C4-2B (cell line): ENCODE measurements at regions not wholly inside any gene's neighbourhood (a gene's known extent, or its start where the extent isn't known, plus 50 kb on each side); places are given as distances from the start of the nearest gene placed in this dataset.

Source experiments
- ZFX ChIP-seq: fragments of 450-650 bp; IDR thresholded peaks from 2 replicates; pipeline ENCODE4 v1.6.1; 2017
- TF ChIP-seq, protein P1 (sequence below): fragments of 450-650 bp; conservative IDR thresholded peaks from 2 replicates; pipeline ENCODE4 v1.5.1; 2017; ENCODE audit warnings: mild to moderate bottlenecking

DNA sequence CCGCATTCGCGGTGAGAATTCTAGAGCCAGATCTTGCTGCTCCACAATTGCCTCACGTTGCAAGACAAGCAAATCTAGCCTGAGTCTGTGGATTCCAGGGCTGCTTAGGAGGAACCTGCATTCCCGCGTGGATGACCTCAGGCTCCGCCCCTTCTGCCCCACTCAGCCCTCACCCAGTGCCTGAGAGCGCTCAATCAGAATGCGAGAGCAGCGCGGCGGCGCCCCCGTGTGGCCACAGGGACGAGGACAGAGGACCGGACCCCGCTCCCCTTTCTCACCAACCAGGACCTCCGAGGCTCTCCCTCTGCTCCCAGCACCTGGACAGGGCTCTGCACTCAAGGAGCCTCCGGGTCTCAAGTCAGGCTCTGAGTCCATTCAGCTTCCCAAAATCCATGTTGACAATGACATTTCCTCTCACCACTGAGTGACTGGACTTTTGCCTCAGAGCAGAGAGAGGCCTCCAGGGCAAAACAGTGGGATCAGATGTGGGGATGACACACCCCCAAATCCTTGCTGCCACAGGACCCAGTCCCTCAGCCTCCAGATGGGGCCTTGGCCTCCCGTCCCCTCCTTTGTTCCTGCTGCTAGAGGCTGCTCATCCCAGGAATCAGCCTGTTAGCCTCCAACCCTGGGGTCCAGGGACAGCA is 52.0 kb downstream of the RPP21 start:
- TF ChIP-seq, protein P1, sequence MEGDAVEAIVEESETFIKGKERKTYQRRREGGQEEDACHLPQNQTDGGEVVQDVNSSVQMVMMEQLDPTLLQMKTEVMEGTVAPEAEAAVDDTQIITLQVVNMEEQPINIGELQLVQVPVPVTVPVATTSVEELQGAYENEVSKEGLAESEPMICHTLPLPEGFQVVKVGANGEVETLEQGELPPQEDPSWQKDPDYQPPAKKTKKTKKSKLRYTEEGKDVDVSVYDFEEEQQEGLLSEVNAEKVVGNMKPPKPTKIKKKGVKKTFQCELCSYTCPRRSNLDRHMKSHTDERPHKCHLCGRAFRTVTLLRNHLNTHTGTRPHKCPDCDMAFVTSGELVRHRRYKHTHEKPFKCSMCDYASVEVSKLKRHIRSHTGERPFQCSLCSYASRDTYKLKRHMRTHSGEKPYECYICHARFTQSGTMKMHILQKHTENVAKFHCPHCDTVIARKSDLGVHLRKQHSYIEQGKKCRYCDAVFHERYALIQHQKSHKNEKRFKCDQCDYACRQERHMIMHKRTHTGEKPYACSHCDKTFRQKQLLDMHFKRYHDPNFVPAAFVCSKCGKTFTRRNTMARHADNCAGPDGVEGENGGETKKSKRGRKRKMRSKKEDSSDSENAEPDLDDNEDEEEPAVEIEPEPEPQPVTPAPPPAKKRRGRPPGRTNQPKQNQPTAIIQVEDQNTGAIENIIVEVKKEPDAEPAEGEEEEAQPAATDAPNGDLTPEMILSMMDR, result peak; percentile 95
- no peak for TF ChIP-seq ZFX
